IMR-90 (cell line): ENCODE measurements at regions not wholly inside any gene's neighbourhood (a gene's known extent, or its start where the extent isn't known, plus 50 kb on each side); places are given as distances from the start of the nearest gene placed in this dataset.

ENCODE experiments used
- ATAC-seq: fragments of 200-7000 bp; cut with Tn5 transposase; 2 replicates; pipeline ENCODE4 v1.9.1; 2020; ENCODE audit warnings: low read depth, mild to moderate bottlenecking, moderate library complexity
- BruUV-seq: library from RNA; stranded (reverse); fragments of 400-500 nt; replicated peaks from 2 replicates; lab custom pipeline; 2021; lab: Mats Ljungman, UMichigan
- CTCF ChIA-PET: fragments of 300-600 bp; formaldehyde crosslinking; extraction: SDS; loops from one replicate; lab custom pipeline; 2021; ENCODE audit warnings: antibody characterized with exemption; lab: Yijun Ruan, JAX
- POLR2A ChIA-PET: fragments of 300-600 bp; sonication (Branson Sonifier 250); formaldehyde crosslinking; loops from one replicate; lab custom pipeline; 2022; ENCODE audit warnings: antibody characterized with exemption; ENCODE audit not compliant: unreplicated experiment; lab: Charles Lee
- DNase-seq: peaks from one replicate; pipeline ENCODE4 v3.0.0; 2013
- H2AFZ ChIP-seq: replicated peaks from 2 replicates; pipeline ENCODE3; 2013; ENCODE audit warnings: low read length, mild to moderate bottlenecking; ENCODE audit not compliant: poor library complexity
- H2AK5ac ChIP-seq: 2 replicates; pipeline ENCODE4 v1.6.1; 2013; ENCODE audit warnings: low read depth, low read length, inconsistent platforms
- H2AK9ac ChIP-seq: replicated peaks from 2 replicates; pipeline ENCODE3; 2013; ENCODE audit warnings: mild to moderate bottlenecking, low read depth, low read length, moderate library complexity; ENCODE audit not compliant: poor library complexity
- H2BK120ac ChIP-seq: 2 replicates; pipeline ENCODE4 v1.6.1; 2013; ENCODE audit warnings: low read depth, low read length, inconsistent platforms
- H2BK15ac ChIP-seq: 3 replicates; pipeline ENCODE4 v1.6.1; 2013; ENCODE audit warnings: low read depth, low read length, inconsistent platforms
- H2BK20ac ChIP-seq: 2 replicates; pipeline ENCODE4 v1.6.1; 2013; ENCODE audit warnings: low read depth, mild to moderate bottlenecking, inconsistent platforms, low read length, moderate library complexity
- H2BK5ac ChIP-seq: 2 replicates; pipeline ENCODE4 v1.6.1; 2013; ENCODE audit warnings: mild to moderate bottlenecking, low read depth, low read length, inconsistent platforms; ENCODE audit not compliant: poor library complexity, severe bottlenecking
- H3K14ac ChIP-seq: replicated peaks from 2 replicates; pipeline ENCODE4 v1.6.1; 2013; ENCODE audit warnings: low read depth, low read length, inconsistent platforms
- H3K18ac ChIP-seq: 2 replicates; pipeline ENCODE4 v1.6.1; 2013; ENCODE audit warnings: low read depth, low read length, control low read depth
- H3K23ac ChIP-seq: 2 replicates; pipeline ENCODE4 v1.6.1; 2013; ENCODE audit warnings: low read depth, low read length, inconsistent platforms
- H3K27ac ChIP-seq: 2 replicates; pipeline ENCODE4 v1.5.1; 2013; ENCODE audit warnings: mild to moderate bottlenecking, control low read depth, low read length; ENCODE audit not compliant: insufficient read depth
- H3K27me3 ChIP-seq: 2 replicates; pipeline ENCODE4 v1.6.1; 2013; ENCODE audit warnings: low read length; ENCODE audit not compliant: control insufficient read depth, insufficient read depth
- H3K36me3 ChIP-seq: 2 replicates; pipeline ENCODE4 v1.6.1; 2013; ENCODE audit warnings: low read length, mixed read lengths; ENCODE audit not compliant: control insufficient read depth, insufficient read depth
- H3K4ac ChIP-seq: 2 replicates; pipeline ENCODE4 v1.6.1; 2013; ENCODE audit warnings: low read depth, low read length, inconsistent platforms
- H3K4me1 ChIP-seq: 2 replicates; pipeline ENCODE4 v1.6.1; 2013; ENCODE audit warnings: low read length, mixed read lengths; ENCODE audit not compliant: control insufficient read depth, insufficient read depth
- H3K4me2 ChIP-seq: 2 replicates; pipeline ENCODE4 v1.6.1; 2013; ENCODE audit warnings: low read depth, mild to moderate bottlenecking, control low read depth, low read length, moderate library complexity
- H3K4me3 ChIP-seq: 2 replicates; pipeline ENCODE4 v1.5.1; 2013; ENCODE audit warnings: low read depth, mild to moderate bottlenecking, control low read depth, low read length, moderate library complexity; ENCODE audit not compliant: insufficient read depth
- H3K56ac ChIP-seq: 2 replicates; pipeline ENCODE4 v1.6.1; 2013; ENCODE audit warnings: low read length, inconsistent platforms; ENCODE audit not compliant: insufficient read depth; ENCODE audit errors: extremely low read depth
- H3K79me1 ChIP-seq, 2 experiments: 2 replicates each; pipeline ENCODE4 v1.6.1; 2013; ENCODE audit warnings: low read length in 2 of 2, inconsistent platforms in 1 of 2, low read depth in 1 of 2
- H3K9ac ChIP-seq: 2 replicates; pipeline ENCODE4 v1.6.1; 2013; ENCODE audit warnings: low read depth, low read length, control low read depth
- H3K9me1 ChIP-seq: 2 replicates; pipeline ENCODE4 v1.6.1; 2013; ENCODE audit warnings: low read length, inconsistent platforms; ENCODE audit not compliant: insufficient read depth
- H3K9me3 ChIP-seq: 2 replicates; pipeline ENCODE4 v1.6.1; 2013; ENCODE audit warnings: low read length; ENCODE audit not compliant: control insufficient read depth, insufficient read depth
- H4K20me1 ChIP-seq: 2 replicates; pipeline ENCODE4 v1.6.1; 2013; ENCODE audit warnings: low read length, inconsistent platforms; ENCODE audit not compliant: insufficient read depth
- H4K5ac ChIP-seq: 2 replicates; pipeline ENCODE4 v1.6.1; 2013; ENCODE audit warnings: mild to moderate bottlenecking, low read depth, low read length, control low read depth
- H4K8ac ChIP-seq, 2 experiments: 2 replicates each; pipeline ENCODE4 v1.6.1; 2013; ENCODE audit warnings: low read depth in 2 of 2, low read length in 2 of 2, control low read depth in 1 of 2, inconsistent platforms in 1 of 2
- H4K91ac ChIP-seq: 2 replicates; pipeline ENCODE4 v1.6.1; 2013; ENCODE audit warnings: low read depth, low read length, inconsistent platforms; ENCODE audit not compliant: insufficient read depth
- CEBPB ChIP-seq: IDR thresholded peaks from 2 replicates; pipeline ENCODE4 v1.6.1; 2012; ENCODE audit warnings: low read depth, low read length, improper control_type of control experiment
- CTCF ChIP-seq: conservative IDR thresholded peaks from 2 replicates; pipeline ENCODE4 v1.5.1; 2012; ENCODE audit warnings: mild to moderate bottlenecking, low read depth, low read length, improper control_type of control experiment
- WGBS, 2 experiments: methylation state at CpG; one replicate each; pipeline versions ENCODE4 v1.1.5 to v1.1.7; 2013; ENCODE audit warnings: missing lambda C conversion rate in 2 of 2; ENCODE audit not compliant: insufficient read length in 1 of 2; ENCODE audit errors: extremely low coverage in 2 of 2; 5-methylcytosine and 5-hydroxymethylcytosine counted together
- dilution Hi-C: fragments of 300-500 bp; cut with HindIII; formaldehyde crosslinking; loops from one replicate; pipeline ENCODE4 v1.14.3; 2018; ENCODE audit warnings: low sequenced_read_pairs; ENCODE audit not compliant: unreplicated experiment
- in situ Hi-C: fragments of 300-500 bp; cut with MboI; formaldehyde crosslinking; loops from 3 replicates; pipeline ENCODE4 v1.14.3; 2019; ENCODE audit warnings: low sequenced_read_pairs, inconsistent platforms, mixed read lengths
- intact Hi-C: fragments of 100-400 bp; cut with micrococcal nuclease; formaldehyde crosslinking; loops from 2 replicates; pipeline ENCODE4 v1.10.0; 2022

DNA sequence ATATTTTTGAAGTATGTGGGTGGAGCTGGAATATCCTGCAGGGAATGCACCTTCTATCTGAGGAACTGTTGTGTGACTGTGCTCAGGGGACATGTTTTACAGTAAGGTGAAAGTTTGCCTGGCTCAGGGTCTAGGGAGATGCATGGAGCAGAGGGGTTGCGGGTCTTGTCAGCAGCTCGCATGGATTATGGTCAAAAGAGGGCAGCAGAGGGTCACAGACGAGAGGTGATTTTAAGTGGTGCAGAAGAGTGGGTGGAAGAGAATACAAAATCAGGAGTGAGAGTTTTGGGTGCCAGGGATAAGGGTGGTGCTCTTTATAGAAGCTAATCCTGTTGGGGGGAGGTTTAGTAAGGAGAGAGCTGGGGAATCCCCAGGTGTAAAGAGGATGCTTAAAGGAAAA is 53.5 kb upstream of the GRIN3A start:
- H4K5ac ChIP-seq = no peak overlapping the region
- dilution Hi-C loops = no loop called here
- H3K4me2 ChIP-seq = no peak overlapping the region

More for the DNA sequence above, 53.5 kb upstream of the GRIN3A start:
- Histone ChIP-seq H3K14ac (no peak overlapping the region), H3K9me3 (peaks cover 4% of the 10 kb centered on the region), H3K4me3 (no peak overlapping the region), H3K56ac (no peak overlapping the region), H3K79me1 (no peaks in the 10 kb centered on the region), H2BK5ac (no peak overlapping the region), H4K91ac (no peak overlapping the region), H2AK9ac (no peak overlapping the region), H4K8ac (no peak overlapping the region), H3K27ac (no peak overlapping the region), H3K9ac (no peak overlapping the region), H3K23ac (no peak overlapping the region), H2BK120ac (no peak overlapping the region), H3K18ac (no peak overlapping the region), H3K9me1 (no peaks in the 10 kb centered on the region), H2BK15ac (no peak overlapping the region), H3K4me1 (no peaks in the 10 kb centered on the region), H2AFZ (no peak overlapping the region), H3K36me3 (no peaks in the 10 kb centered on the region), H4K20me1 (no peaks in the 10 kb centered on the region), H3K27me3 (no peaks in the 10 kb centered on the region), H2BK20ac (no peak overlapping the region), H3K4ac (no peak overlapping the region), H2AK5ac (no peak overlapping the region)
- intact Hi-C loops (no loop called here), in situ Hi-C loops (no loop called here)
- BruUV-seq = no TSS peak
- 0% methylated on average over 2 of the region's 3 CpGs; no CpG with 5 or more reads in 1 of the 2 experiments for WGBS, 2 experiments
- ChIA-PET POLR2A (no interaction called here), CTCF (no interaction called here)
- TF ChIP-seq CTCF = 0 out of 2 replicates have a peak, but pooled peaks have one; percentile 9
- no peak for TF ChIP-seq CEBPB
- ATAC-seq (no peak), DNase-seq (no peak)
